NCI-H748 treated with DMSO at 0.1 percent for 48 hours (cell line): ENCODE measurements at regions not wholly inside any gene's neighbourhood (a gene's known extent, or its start where the extent isn't known, plus 50 kb on each side); places are given as distances from the start of the nearest gene placed in this dataset.
A peak's percentile ranks its signal among the peaks of the same experiment; 100 is the strongest.
"Not testable (repeated sequence)": the region's sequence is repeated elsewhere in the genome, so short reads cannot be mapped to it uniquely, and the experiment has no call there.

Source experiments
- DNase-seq: peaks from one replicate; lab custom pipeline; 2025; lab: John Stamatoyannopoulos, UW

GRCh38 chr4:141290771-141291170 is 70.1 kb downstream of the ZNF330 start:
- DNase-seq, result no peak

DNA sequence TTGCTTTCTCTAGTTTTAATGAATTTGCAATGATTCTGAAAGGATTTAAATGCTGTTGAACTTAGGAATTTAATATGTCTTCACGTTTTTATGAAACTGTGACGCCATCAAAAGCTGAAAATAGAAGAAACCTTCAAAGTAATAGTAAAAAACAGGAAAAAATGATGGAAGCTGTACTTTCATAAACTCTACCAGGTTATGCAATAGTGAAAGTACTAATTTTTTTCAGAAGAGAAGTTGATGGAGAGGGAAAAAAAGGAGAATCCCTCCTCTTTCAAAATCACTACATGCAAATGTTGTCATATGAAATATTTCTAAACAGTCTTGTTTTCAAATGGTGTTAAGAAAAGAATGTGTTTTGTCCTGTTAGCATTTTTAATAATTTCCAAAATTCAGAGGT is 73.6 kb downstream of the ZNF330 start:
- no peak for DNase-seq

DNA sequence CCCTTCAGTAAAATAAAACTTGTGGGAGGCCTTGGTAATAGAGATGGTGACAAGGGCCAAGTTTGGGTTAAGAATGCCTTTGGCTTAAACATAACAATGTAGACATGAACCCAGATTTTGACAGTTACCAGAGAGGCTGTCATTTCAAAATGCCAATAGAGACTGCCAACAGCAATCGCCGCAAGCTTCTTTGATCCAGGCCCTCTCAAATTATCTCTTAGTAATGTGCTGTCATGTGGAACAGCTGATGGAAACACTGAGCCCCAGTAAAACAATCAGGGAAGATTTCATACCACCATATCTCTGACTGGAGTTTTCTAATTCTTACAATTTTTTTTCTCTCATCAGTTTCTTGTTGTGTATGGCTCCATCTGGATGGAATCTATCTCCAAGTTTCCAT is 80.5 kb downstream of the ZNF330 start:
- DNase-seq, result no peak

- DNase-seq, result no peak
Measured at GRCh38 chr4:141302924-141303323, 82.2 kb downstream of the ZNF330 start.

DNA sequence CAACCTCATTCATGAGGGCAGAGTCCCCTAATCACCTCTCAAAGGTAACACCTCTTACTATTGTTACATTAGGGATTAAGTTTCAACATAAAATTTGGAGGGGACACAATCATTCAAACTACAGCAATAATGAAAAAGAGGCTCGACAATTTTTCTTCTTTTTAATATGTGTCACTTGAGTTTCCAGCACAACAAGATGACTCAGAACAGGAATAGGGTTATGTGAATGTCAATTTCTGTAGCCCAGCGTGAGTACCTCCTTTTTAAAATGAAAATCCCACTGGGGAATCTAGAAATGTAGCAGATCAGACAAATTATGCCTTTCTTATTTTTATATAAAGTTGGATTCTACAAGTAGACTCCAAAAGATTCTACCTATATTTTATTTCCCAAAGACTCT is 83.7 kb downstream of the ZNF330 start:
- no peak for DNase-seq

DNA sequence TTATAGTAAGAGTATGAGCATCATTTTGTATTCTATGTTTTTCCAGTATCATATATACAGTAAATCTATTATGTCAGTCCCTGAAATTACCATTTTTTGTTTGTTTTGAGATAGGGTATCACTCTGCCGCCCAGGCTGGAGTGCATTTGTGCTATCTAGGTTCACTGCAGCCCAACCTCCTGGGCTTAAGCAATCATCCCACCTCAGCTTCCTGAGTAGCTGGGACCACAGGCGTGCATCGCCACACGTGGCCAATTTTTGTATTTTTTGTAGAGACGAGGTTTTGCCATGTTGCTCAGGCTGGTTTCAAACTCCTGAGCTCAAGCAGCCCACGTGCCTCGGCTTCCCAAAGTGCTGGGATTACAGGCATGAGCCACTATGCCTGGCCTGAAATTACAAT is 85.6 kb downstream of the ZNF330 start:
- no peak for DNase-seq

GRCh38 chr4:141307241-141307689 is 86.6 kb downstream of the ZNF330 start:
- peak; percentile 38 for DNase-seq

DNA sequence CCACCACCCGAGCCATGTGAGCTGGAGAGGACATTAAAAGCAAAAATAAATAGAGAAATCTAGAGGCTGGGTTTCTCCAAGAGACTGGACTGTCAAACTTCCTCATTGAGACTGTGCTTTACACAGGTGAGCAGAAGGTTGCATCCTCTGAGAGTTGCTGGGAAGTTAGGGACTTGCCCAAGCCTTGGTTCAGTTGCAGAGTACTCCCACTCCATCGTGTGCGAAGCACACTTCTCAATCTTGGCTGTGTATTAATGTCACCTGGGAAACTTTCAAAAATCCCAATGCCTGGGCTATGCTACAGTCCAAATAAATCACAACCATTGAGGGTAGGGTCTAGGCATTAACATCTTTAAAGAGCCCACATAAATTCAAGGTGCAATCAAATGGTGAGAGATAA is 89.2 kb downstream of the ZNF330 start:
- no peak for DNase-seq

- DNase-seq, result no peak
Measured at GRCh38 chr4:141311246-141312204, 90.8 kb downstream of the ZNF330 start.

DNA sequence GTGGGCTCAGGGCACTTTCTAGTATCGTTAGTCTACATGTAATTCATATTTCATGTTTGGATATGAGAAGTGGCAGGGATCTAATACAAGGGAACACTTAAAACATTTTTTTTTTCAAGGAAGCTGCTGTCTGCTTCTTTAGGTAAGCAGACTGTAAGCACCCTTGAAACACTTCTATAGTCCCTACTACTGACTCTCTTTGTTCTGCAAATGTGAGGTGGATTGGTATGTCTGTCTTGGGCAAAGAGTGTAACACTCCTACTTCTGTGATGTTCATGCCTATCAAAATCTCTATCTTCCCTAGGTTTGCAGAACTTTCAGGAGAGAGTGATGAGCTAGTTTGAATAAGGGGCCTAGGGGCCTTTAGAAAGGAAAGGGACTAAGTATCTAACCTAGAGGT is 93.9 kb downstream of the ZNF330 start:
- DNase-seq, result no peak

DNA sequence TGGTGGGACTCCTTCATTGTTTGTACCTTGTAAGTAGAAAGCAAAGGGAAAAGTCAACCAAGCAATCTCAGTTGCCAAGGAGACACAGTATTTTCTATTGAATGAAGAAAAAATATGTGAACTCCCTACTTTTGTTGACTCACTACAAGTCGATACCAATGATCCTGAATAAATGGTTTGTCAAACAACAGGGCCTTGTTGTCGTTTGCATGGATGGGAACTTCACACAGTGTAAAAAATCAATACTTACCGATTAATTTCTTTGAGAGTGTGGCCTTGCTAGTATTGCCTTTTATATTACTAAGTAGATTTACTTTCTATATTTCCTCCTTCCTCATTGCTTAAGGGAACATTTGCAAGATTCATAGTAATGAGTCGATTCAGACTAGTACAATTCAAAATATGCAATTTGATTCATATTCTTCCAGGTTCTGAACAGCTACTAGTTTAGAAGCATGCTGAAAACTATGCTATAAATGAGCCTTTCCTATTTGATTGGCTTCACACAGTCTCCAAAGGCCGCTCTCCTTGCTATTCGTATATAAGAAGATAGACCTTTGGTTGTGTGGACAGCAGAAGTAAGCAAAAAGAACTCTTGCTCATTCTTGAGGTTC is 108.0 kb downstream of the ZNF330 start:
- no peak for DNase-seq

DNA sequence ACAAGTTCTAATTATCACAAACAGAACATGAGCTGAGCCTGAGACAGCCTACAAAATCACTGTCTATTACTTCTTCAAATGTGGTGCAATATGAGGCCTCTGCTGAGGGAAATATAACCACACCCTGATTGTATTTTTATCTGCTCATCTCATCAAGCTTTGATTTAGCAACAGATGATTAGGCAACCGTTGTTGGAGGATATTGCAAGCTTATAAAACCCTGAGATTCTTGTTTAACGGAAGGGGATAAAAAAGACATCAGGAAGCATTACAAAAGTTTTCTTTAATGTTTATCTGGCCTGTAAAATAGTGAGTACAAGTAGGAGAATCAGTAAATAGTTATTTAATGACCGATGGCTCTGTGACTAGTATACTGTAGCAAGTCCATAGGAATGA is 108.5 kb downstream of the ZNF330 start:
- DNase-seq, result no peak

- no peak for DNase-seq
Measured at GRCh38 chr4:141330616-141331015, 109.9 kb downstream of the ZNF330 start.

DNA sequence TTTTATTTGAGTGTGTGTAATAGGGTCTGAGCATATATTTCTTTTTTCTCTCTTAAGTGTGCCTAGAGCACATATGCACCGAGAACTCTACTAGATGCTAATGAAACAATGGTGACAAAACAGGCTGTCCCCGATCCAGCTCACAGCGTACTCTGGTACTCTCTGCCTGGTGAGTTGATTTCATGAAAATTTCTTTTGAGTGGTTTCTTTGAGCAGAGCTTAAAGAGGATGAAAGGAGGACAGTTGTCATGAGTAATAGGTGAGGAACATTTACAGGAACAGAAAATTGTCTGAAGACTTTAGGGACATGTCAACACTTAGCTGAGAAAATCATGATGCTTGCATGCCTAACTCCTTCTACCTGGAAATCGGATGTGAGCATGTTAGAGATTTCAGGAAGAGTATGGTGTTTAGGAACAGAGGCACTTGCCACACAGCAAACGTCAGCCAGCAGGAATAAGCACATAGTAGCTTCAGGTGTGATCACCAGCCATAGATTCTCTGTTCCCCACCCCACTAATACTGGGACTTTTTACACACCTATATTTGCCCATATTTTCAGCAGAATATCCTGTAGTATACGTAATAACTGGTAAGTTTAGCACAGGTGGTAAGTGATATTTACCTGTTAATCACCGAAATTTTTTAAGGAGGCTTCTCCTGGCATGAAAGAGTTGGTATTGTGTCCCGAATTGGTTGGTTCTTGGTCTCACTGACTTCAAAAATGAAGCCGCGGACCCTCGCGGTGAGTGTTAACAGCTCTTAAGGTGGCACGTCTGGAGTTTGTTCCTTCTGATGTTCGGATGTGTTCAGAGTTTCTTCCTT is 111.1 kb downstream of the ZNF330 start:
- DNase-seq, result peak; percentile 10

DNA sequence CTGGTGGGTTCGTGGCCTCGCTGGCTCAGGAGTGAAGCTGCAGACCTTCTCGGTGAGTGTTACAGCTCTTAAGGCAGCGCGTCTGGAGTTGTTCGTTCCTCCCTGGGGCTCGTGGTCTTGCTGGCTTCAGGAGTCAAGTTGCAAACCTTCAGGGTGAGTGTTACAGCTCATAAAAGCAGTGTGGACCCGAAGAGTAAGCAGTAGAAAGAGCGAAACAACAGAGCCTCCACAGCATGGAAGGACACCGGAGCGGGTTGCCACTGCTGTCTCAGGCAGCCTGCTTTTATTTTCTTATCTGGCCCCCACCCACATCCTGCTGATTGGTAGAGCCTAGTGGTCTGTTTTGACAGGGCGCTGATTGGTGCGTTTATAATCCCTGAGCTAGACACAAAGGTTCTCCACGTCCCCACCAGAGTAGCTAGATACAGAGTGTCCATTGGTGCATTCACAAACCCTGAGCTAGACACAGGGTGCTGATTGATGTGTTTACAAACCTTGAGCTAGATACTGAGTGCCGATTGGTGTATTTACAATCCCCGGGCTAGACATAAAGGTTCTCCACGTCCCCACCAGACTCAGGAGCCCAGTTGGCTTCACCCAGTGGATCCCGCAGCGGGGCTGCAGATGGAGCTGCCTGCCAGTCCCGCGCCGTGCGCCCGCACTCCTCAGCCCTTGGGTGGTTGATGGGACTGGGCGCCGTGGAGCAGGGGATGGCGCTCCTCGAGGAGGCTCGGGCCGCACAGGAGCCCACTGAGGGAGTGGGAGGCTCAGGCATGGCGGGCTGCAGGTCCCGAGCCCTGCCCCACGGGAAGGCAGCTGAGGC is 111.9 kb downstream of the ZNF330 start:
- peak; percentile 30 for DNase-seq

DNA sequence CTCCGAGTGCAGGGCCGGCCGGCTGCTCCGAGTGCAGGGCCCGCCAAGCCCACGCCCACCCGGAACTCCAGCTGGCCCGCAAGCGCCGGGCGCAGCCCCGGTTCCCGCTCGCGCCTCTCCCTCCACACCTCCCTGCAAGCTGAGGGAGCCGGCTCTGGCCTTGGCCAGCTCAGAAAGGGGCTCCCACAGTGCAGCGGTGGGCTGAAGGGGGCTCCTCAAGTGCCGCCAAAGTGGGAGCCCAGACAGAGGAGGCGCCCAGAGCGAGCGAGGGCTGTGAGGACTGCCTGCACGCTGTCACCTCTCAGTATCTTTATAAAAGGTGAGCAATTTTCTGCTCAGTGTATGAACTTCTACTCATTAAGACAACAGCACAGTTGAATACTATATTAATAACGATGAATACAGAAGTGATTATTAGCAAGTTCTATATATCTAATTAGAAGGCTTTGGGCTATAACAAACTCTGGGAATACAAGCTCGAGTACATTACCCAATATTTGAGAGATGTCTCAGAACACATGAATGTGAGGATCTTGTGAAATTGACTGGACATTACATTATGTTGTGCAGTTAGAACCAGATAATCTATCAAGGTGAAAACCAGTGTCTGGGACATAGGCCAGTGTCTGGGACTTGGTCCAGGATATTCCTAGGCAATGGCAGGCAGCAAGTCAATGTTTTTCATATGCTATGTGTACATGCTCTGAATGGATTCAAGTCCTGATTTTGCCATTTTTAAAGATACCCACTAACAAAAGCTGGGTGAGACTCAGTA is 112.9 kb downstream of the ZNF330 start:
- not testable (repeated sequence) for DNase-seq

- no peak for DNase-seq
Measured at GRCh38 chr4:141335166-141335565, 114.5 kb downstream of the ZNF330 start.

GRCh38 chr4:141338238-141338637 is 117.5 kb downstream of the ZNF330 start:
- no peak for DNase-seq

GRCh38 chr4:141339391-141339790 is 118.7 kb downstream of the ZNF330 start:
- DNase-seq, result no peak

GRCh38 chr4:141339966-141340365 is 119.3 kb downstream of the ZNF330 start:
- no peak for DNase-seq

DNA sequence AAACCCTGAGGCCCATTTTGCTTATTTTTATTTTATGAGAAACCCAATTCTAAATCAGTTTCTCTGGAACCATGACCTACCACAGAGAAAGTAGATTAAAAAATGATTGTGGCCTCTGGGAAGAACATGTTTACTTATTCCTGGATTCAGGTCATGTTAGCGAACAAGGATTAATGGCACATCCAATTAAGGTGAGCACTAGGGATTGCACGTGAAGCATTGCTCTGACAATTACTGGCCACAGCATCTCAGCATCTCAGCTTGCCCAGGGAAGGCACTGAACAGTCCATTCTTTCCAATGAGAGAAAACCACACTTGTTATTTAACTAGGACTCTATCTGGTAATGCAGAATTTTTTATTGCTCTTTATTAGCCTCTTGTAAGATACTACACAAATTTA is 119.8 kb downstream of the ZNF330 start:
- DNase-seq, result no peak
